ENCODE measurements at regions not wholly inside any gene's neighbourhood (a gene's known extent, or its start where the extent isn't known, plus 50 kb on each side); places are given as distances from the start of the nearest gene placed in this dataset.

- TF ChIP-seq EZH2 (IDR thresholded peaks at IDR 0.05) = no peak
- no peak for TF ChIP-seq CTCF (IDR thresholded peaks at IDR 0.05 in 2 of 3, conservative IDR thresholded peaks at IDR 0.05 in 1 of 3; ENCODE audit: borderline replicate concordance in 1 of 3, insufficient read depth in 1 of 3, low read depth in 2 of 3, low read length in 2 of 3)
- TF ChIP-seq MAX (IDR thresholded peaks at IDR 0.05) = no peak
- no peak for TF ChIP-seq CEBPB (IDR thresholded peaks at IDR 0.05; ENCODE audit: low read depth)
- TF ChIP-seq POLR2AphosphoS5 (IDR thresholded peaks at IDR 0.05; ENCODE audit: low read depth, low read length) = no peak
- TF ChIP-seq FOSL1 (IDR thresholded peaks at IDR 0.05; ENCODE audit: low read depth) = no peak
- TF ChIP-seq EZH2phosphoT487 (IDR thresholded peaks at IDR 0.05; ENCODE audit: borderline replicate concordance) = no peak
- no peak for TF ChIP-seq ELF1 (IDR thresholded peaks at IDR 0.05; ENCODE audit: borderline replicate concordance, low read depth)
- no peak for TF ChIP-seq POLR2A (IDR thresholded peaks at IDR 0.05; ENCODE audit: borderline replicate concordance, extremely low read depth, insufficient read depth, insufficient read length)
- TF ChIP-seq ZFX (IDR thresholded peaks at IDR 0.05) = no peak
Measured at GRCh38 chr16:86107215-86107825, 208.4 kb downstream of the IRF8 start.
